Left hindlimb (tissue), 1 donor: ENCODE measurements at regions not wholly inside any gene's neighbourhood (a gene's known extent, or its start where the extent isn't known, plus 50 kb on each side); places are given as distances from the start of the nearest gene placed in this dataset.
"Not testable (repeated sequence)": the region's sequence is repeated elsewhere in the genome, so short reads cannot be mapped to it uniquely, and the experiment has no call there.

Experiments used
- DNase-seq: peaks from one replicate; pipeline ENCODE4 v3.0.0-alpha.2; 2018

GRCh38 chr9:40884902-40885490, 243.5 kb downstream of the FOXD4L6 start:
- not testable (repeated sequence) for DNase-seq

GRCh38 chr9:40884072-40884901, 244.2 kb downstream of the FOXD4L6 start:
- no peak for DNase-seq

- DNase-seq: not testable (repeated sequence)
Measured at GRCh38 chr9:40883423-40884071, 244.9 kb downstream of the FOXD4L6 start.

- DNase-seq: not testable (repeated sequence)
Measured at GRCh38 chr9:40873753-40874295, 254.7 kb downstream of the FOXD4L6 start.

GRCh38 chr9:40868437-40868836, 260.0 kb downstream of the FOXD4L6 start:
- not testable (repeated sequence) for DNase-seq
